GM18498 (cell line): ENCODE measurements at regions not wholly inside any gene's neighbourhood (a gene's known extent, or its start where the extent isn't known, plus 50 kb on each side); places are given as distances from the start of the nearest gene placed in this dataset.

Experiments
- ATAC-seq: cut with Tn5 transposase; IDR thresholded peaks from one replicate; pipeline ENCODE4 v1.9.1; 2021; ENCODE audit warnings: mild to moderate bottlenecking, moderate library complexity; ENCODE audit not compliant: unreplicated experiment

DNA sequence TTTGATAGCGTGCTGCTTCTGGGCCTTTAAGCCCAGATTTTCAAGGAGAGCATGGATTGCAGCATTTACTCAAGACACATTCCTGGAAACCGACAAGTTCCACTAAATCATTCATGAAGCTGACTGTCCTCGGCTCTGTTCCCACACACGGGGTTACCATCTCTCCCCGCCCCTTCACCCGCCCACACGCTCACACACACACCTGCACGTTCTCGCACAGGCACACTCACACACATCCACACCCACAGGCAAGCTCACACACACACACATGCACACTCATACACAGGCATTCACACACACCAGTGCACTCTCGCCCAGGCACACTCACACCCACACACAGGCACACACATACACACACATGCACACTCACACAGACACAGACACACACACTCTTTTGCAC is 150.0 kb upstream of the AGAP1 start:
- no peak for ATAC-seq

GRCh38 chr2:235345745-235346144 is 148.1 kb upstream of the AGAP1 start:
- no peak for ATAC-seq

DNA sequence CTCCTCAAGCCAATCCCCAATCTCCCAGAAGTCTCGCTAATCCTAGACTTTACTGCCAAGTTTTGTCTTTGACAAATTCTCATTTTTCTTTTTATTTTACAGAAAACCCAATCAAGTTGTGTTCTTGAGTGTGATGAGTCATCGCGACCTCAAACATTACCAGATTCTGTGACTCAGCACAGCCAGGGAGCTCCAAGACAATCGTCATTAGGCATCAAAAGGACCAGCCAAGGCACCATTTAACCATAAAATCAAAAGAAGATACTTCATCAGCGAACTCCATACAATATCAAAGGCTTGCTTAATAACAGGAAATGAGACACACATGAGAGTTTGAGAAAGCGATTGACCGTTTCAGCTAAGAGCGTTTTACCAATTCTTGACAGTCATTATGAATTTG is 146.2 kb upstream of the AGAP1 start:
- no peak for ATAC-seq

GRCh38 chr2:235348329-235348728 is 145.5 kb upstream of the AGAP1 start:
- ATAC-seq: no peak

- ATAC-seq: no peak
Observed at GRCh38 chr2:235350234-235350633, 143.6 kb upstream of the AGAP1 start.

GRCh38 chr2:235352541-235352940 is 141.3 kb upstream of the AGAP1 start:
- ATAC-seq: no peak

DNA sequence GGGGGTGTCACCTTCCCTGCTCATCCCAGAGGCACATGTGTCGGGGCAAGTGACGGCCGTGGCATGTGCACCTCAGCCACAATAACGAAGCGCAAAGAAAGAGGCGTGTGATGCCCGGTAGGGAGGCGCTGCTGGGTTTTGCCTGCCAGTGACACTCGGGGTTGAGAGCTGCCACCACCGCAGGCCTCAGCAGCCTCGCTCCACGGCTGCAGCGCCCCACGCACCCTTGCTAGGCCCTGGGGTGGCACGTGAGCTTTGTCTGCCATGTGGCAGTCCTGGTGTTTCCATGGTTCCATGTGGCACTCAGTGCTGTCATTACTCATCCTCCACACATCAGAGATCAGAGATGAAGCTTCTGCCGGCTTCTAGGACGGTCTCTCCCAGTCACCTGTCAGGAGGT is 136.0 kb upstream of the AGAP1 start:
- no peak for ATAC-seq

DNA sequence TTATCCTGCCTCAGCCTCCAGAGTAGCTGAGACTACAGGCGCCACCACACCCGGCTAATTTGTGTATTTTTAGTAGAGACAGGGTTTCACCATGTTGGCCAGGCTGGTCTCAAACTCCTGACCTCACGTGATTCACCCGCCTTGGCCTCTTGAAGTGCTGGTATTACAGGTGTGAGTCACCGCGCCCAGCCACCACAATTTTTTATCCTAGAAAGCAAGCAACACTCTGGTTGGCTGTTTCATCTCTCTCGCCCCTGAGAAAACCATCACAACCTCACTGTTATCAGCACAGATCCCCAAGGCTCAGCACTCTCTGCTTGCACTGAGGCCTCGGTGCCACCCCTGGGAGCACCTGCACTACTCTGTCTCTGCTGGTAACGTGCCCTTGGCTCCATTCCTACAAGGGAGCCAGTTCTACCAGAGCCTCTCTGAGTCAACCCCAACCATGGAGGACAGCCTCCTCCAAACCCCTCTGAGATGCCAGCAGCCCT is 134.8 kb upstream of the AGAP1 start:
- no peak for ATAC-seq

- ATAC-seq: no peak
Observed at GRCh38 chr2:235360446-235360845, 133.4 kb upstream of the AGAP1 start.

GRCh38 chr2:235365743-235366142 is 128.1 kb upstream of the AGAP1 start:
- ATAC-seq: no peak

DNA sequence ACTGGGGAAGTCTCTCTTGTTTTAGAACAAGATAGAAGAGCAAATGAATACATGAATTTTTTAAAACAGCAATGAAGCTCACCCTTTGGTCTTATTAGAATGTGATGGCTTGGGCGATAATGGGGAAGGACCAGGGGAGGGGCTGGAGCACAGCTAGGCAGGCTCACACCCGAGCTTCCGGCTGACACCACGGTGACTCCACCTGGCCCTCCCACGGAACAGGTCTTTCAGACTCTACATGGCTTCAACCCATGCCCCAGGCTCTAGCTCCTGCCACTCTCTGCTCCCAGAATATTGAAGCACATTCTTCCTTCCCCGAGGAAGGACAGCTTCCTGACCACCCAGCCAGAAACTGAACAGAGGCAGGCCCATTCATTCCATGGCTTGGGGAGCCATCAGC is 127.5 kb upstream of the AGAP1 start:
- no peak for ATAC-seq

DNA sequence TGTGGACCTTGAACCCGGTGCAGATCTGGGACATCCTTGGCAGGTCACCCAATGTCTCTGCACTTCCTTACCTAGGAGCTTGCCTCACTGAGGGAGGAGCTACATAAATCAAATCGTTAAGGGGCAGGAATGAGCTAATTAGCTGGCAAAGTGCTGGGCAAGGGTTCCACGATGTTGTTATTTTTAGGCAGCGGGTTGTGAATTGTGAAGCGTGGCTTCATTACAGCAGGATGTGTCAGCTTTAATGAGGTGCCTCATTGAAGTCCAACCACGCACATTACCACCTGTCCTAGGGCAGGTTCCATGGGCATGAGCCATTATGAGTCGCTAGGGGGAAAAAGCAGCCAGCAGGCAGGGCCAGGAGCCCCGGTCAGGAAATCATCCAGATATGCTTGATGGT is 127.0 kb upstream of the AGAP1 start:
- ATAC-seq: no peak

GRCh38 chr2:235371018-235371417 is 122.8 kb upstream of the AGAP1 start:
- ATAC-seq: no peak

DNA sequence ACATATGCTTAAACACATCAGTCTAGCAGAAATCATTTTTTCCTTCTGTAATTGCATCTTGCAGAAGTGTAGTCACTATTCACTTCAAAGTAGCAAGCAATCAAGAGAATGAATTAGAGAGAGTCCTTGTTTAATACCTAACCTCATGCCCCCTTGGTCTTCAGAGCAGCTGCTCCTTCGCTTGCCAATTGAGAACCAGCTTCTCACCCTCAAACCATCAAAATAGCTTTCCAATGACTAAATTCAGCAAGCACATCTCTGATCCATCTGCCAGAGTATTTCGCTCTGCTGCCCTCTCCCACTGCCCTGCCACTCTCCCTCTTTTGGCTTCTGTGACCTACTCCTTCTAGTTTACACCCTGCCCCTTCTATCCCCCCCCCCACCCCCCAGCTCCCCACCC is 120.7 kb upstream of the AGAP1 start:
- ATAC-seq: no peak

- no peak for ATAC-seq
Observed at GRCh38 chr2:235377176-235377575, 116.7 kb upstream of the AGAP1 start.

GRCh38 chr2:235378246-235378645 is 115.6 kb upstream of the AGAP1 start:
- ATAC-seq: no peak

DNA sequence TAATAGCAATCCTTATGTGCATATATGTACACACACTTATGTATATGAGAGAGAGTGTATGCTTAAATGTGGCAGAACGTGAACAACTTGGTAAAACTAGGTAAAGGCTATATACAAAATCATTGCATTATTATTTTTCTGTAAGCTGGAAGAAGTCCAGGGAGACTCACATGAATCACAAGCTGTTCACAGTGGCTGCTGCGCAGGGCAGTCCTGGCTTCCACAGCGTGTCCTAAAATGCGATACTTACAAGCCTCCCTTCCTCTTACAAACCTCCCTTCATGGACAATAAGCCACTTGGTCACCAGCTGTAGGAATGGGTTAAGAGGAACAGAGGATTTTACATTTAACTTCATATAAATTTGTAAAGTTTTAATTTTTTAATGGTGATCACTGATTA is 114.9 kb upstream of the AGAP1 start:
- ATAC-seq: no peak

DNA sequence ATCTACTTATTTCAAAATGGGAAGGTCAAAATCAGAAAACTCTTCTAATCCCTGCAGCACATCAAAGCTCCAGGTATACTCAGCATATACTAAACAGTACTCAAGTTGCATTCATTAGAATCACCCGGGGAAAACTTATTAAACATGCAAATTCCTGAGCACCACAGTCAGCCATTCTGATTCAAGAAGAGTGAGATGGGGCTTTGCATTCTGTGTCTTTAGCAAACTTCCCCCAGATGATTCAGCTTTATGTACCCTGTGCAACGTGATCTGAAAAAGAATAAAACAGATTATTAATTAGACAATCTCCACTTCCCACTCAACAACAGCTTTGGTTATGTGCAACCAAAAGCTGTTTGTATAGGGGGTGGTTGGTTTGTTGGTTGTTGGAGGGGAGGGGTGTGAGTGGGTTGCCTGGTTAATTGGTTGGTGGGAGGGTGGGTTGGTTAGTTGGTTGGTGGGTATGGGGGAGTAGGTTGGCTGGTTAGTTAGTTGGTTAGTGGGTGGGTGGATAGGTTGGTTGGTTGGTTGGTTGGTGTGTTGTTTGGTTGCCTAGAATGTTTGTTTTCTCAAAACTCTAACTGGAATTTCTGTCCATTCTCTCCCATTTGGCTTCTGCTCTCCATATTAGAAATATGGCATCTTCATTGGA is 112.5 kb upstream of the AGAP1 start:
- no peak for ATAC-seq

DNA sequence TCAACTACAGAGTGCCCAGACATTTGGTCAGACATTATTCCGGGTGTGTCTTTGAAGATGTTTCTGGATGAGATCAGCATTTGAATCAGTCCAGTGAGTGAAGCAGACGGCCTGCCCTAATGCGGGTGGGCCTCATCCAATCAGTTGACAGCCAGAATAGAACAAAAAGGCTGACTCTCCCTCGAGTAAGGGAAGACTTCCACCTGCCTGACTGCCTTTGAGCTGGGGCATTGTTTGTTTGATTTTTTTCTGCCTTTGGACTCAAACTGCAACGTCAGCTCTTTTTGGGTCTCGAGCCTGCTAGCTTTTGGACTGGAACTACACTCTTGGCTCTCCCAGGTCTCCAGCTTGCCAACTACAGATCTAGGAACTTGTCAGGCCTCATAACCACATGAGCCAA is 111.7 kb upstream of the AGAP1 start:
- no peak for ATAC-seq

GRCh38 chr2:235382601-235383000 is 111.2 kb upstream of the AGAP1 start:
- no peak for ATAC-seq

GRCh38 chr2:235383272-235383843 is 110.5 kb upstream of the AGAP1 start:
- no peak for ATAC-seq

DNA sequence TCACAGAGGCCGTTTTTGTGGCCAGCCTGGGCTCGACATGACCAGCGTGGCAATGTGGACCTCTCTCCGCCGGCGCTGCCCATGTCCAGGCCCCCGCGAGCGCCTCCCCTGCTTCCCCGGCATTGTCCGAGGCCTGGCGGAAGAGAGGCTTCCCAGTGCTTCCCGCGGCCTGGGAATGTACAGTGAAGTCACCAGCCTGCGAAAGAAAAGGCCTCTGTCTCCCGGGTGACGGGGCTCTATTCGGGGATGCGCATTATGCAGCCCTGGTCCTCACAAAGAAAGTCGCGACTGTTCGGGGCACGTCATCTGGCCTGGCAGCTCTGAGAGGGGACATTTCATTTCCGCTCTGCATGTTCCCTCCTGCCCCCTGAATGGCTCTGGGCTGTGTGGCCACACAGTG is 109.2 kb upstream of the AGAP1 start:
- no peak for ATAC-seq

- no peak for ATAC-seq
Observed at GRCh38 chr2:235389626-235390025, 104.2 kb upstream of the AGAP1 start.
